Stimulated activated naive CD8-positive, alpha-beta T cell treated with anti-CD3 and anti-CD28 coated beads, Interleukin-15, Interleukin-2, amounts not matched to agents 100 U/mL and 50 U/mL, for 24 hours (primary cell): ENCODE measurements at regions not wholly inside any gene's neighbourhood (a gene's known extent, or its start where the extent isn't known, plus 50 kb on each side); places are given as distances from the start of the nearest gene placed in this dataset.

Experiments
- ATAC-seq: fragments of 150-1000 bp; cut with Tn5 transposase; one replicate; pipeline ENCODE4 v1.10.0; 2021
- DNase-seq: peaks from one replicate; pipeline ENCODE4 v3.0.0; 2021

GRCh38 chr3:59289831-59290230 is 240.0 kb upstream of the CFAP20DC start:
- ATAC-seq = no peak
- no peak for DNase-seq

- DNase-seq (no peak), ATAC-seq (no peak)
Measured at GRCh38 chr3:59288951-59289350, 239.1 kb upstream of the CFAP20DC start.

- DNase-seq (peak; percentile 49), ATAC-seq (peak; percentile 98)
Measured at GRCh38 chr3:59286791-59287531, 237.1 kb upstream of the CFAP20DC start.

DNA sequence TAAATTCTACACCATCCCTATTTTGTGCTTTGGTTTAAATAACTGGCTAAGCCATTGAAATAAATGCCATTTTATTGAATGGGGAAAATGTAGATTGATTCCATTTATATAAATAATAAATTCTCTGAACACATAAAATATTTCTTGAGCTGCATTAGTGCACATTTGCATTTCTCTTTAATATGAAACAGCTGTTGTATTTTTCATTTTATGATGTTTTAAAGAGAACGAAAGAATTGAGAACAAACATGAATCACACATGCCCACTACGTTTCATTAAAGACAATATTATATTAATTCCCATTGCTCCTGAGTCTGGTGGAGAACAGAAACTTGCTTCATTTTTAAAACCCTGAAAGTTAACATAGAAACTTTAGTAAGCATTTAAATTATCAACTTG is 235.7 kb upstream of the CFAP20DC start:
- no peak for DNase-seq
- ATAC-seq = no peak

- ATAC-seq (no peak), DNase-seq (no peak)
Measured at GRCh38 chr3:59284926-59285325, 235.1 kb upstream of the CFAP20DC start.

- ATAC-seq (no peak), DNase-seq (no peak)
Measured at GRCh38 chr3:59280113-59280512, 230.3 kb upstream of the CFAP20DC start.

GRCh38 chr3:59277816-59278215 is 228.0 kb upstream of the CFAP20DC start:
- ATAC-seq = no peak
- DNase-seq = no peak

DNA sequence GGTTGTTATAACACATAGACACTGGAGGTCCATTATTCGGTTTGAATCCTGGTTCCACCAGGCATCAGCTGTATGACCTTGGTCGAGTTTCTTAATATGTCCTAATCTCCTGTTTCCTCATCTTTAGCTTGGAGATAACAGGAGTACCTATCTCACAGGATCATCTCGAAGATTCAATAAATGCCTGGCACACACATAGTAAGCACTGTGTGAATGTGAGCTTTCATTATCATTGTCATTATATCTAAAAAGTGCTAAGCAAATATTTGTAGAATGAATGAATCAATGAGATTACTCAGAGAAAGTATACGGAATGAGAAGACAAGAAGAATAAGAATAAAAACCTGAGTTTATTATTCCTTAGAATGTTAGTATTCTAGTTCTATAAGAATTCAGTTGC is 227.4 kb upstream of the CFAP20DC start:
- no peak for DNase-seq
- ATAC-seq = no peak

DNA sequence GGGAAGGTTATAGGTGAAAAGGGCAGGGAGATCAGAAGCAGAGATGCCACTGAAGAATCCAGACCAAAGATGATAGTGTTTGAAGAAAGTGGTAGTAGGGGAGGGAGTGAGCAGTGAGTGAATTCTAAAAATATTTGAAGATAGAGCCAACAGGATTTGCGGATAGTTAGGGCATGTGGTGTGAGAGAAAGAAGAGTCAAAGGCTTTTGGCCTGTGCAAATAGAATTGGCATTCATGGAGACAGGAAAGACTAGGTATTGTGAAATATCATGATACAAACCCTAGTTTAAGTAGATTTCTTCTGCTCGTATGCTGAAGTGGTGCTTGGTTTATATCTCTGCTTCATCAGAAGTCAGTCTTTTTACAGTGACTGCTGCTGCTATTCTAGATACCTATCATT is 224.2 kb upstream of the CFAP20DC start:
- ATAC-seq (no peak), DNase-seq (no peak)

DNA sequence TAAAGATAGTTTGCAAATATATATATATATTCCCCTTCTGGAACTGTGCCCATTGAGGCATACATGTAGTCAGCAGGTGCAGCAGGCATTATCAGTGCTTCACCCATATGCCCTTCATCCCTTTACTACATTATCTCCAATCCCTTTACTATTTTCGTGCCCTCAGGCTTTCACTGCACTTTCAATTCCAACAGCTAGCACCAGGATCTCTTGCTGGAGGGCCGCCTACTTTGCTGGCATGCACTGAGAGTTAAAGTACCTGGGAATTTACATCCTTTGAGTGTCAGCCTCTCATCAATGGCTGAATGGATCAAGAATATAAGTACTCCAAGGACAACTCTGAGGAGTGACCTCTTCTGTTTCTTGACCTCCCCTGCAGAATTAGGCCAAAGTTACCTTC is 222.1 kb upstream of the CFAP20DC start:
- no peak for DNase-seq
- ATAC-seq = no peak

DNA sequence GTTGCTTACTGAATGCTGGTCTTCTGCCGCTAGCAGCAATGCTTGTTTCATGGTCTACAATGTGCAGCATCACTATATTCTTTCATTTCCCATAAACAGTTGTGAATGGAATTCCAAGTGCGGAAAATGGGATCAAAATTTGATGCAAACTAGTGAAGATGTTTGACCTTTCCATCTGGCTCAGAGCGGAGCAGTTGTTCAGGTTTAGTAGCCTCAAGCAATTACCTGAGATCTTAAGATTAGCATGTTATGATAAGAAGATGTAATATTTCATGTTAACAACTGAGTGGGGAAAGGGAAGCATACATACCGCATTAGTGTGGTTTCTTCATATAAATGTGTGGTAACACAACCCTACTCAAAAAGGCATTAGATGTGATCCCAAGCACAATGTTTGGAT is 221.1 kb upstream of the CFAP20DC start:
- no peak for DNase-seq
- no peak for ATAC-seq

DNA sequence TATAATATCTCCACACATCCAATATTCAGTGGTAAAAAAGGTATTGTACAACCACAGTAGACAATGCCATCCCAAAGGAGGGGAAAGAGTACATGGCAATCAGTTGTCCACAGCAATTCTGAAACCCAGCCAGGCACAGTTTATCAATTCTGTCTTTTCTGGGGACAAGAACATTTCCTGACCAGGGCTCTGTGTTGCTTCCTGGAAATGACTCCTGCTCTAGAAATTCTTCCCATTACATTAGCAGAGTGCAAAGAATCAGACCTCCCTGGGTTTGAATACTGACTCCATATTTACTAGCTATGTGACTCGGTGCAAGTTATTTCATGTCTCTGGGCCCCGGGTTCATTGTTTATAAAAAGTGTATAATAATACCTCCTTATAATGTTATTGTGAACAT is 220.4 kb upstream of the CFAP20DC start:
- DNase-seq = no peak
- no peak for ATAC-seq

- ATAC-seq = no peak
- DNase-seq = no peak
Measured at GRCh38 chr3:59268170-59268569, 218.3 kb upstream of the CFAP20DC start.

GRCh38 chr3:59267021-59267420 is 217.2 kb upstream of the CFAP20DC start:
- ATAC-seq (no peak), DNase-seq (no peak)

DNA sequence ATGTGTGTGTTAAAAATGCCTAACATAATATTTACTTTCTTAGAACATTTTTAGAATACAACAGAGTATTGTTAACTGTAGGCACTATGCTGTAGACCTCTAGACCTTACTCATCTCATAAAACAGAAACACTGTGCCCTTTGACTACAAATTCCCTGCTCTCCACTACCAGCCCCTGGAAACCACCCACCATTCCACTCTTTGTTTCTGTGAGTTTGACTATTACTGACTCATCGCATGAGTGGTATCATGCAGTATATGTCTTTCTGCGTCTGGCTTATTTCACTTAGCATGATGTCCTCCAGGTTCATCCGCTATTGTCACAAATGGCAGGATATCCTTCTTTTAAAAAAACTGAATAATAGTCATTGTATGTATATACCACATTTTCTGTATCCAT is 216.7 kb upstream of the CFAP20DC start:
- ATAC-seq (peak; percentile 61), DNase-seq (no peak)

- no peak for ATAC-seq
- DNase-seq = no peak
Measured at GRCh38 chr3:59265566-59265965, 215.7 kb upstream of the CFAP20DC start.

GRCh38 chr3:59264366-59264765 is 214.5 kb upstream of the CFAP20DC start:
- DNase-seq (no peak), ATAC-seq (no peak)

GRCh38 chr3:59263152-59263551 is 213.3 kb upstream of the CFAP20DC start:
- no peak for ATAC-seq
- DNase-seq = no peak

- ATAC-seq = no peak
- no peak for DNase-seq
Measured at GRCh38 chr3:59262076-59262498, 212.3 kb upstream of the CFAP20DC start.

GRCh38 chr3:59261009-59261408 is 211.2 kb upstream of the CFAP20DC start:
- DNase-seq (no peak), ATAC-seq (no peak)

- DNase-seq = no peak
- no peak for ATAC-seq
Measured at GRCh38 chr3:59258550-59259260, 208.9 kb upstream of the CFAP20DC start.

GRCh38 chr3:59257506-59257905 is 207.7 kb upstream of the CFAP20DC start:
- no peak for ATAC-seq
- no peak for DNase-seq

- DNase-seq (no peak), ATAC-seq (no peak)
Measured at GRCh38 chr3:59256230-59256629, 206.4 kb upstream of the CFAP20DC start.

- ATAC-seq (no peak), DNase-seq (no peak)
Measured at GRCh38 chr3:59254976-59255375, 205.2 kb upstream of the CFAP20DC start.
